NCI-H2081 treated with DMSO at 0.1 percent for 48 hours (cell line): ENCODE measurements at regions not wholly inside any gene's neighbourhood (a gene's known extent, or its start where the extent isn't known, plus 50 kb on each side); places are given as distances from the start of the nearest gene placed in this dataset.

ENCODE experiments used
- DNase-seq: peaks from one replicate; lab custom pipeline; 2025; lab: John Stamatoyannopoulos, UW

DNA sequence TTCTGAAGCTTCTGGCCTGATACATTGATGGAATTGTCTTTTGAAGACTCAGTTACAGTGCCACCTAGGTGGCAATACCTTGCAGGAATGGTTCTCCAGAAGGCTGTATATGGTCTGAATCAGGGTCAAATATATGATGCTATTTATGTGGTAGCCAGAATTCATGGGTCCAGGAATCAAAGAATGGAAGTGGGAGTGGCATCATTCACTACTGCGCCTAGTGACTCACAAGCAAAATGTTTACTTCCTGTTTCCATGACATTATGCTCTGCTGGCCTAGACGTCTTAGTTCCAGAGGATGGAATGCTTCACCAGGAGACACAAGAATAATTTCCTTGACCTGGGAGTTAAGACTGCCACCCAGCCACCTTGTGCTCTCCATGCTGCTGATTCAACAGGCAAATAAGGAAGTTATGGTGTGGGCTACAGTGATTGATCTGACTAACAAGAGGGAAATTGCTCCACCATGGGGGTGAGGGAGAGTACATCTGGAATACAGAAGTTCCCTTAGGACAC, 491.8 kb downstream of the ETS1 start:
- DNase-seq, result no peak

DNA sequence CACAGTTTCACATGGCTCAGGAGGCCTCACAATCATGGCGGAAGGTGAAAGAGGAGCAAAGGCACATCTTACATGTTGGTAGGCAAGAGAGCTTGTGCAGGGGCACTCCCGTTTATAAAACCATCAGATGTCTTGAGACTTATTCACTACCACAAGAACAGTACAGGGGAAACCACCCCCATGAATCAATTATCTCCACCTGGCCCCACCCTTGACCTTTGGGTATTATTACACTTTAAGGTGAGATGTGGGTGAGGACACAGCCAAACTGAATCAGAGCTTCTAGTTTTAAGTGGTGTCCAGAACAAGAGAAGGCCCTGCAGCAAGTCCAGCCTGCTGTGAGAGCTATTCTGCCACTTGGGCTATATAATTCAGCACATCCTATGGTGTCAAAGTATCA, 493.7 kb downstream of the ETS1 start:
- DNase-seq, result no peak

DNA sequence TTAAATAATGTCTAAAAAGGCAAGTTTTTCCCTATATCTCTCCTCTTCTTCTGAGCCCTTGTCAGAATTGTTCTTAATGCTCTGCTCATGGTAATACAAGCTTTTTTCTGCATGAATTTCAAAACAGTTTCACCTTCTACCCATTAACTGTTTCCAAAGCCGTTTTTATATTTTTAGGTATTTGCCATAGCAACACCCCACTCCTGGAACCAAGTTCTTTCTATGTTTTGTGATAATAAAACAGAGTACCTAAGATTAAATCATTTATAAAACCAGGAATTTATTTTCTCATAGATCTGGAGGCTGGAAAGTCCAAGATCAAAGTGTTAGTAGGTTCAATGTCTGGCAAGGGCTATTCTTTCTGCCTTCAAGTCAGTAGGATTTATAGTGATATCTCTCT, 497.4 kb downstream of the ETS1 start:
- DNase-seq, result no peak

DNA sequence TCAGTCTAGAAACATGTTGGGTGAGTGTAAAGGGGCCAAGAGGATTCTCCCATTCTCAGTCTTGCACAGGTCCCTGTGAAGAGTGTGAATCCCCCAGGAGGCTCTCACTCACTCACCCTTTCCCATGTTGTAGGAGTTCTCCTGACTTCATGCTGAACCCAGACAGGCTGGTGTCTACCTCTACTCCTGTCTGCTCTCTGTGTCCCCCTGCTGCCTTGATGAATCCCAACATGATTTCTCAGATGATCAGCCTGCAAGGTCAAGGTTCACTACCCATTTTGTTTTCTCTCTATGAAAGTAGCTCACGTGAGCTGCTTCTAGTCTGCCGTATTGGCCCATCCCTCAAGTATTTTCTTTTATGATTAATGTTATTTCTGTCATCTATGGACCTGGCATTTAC, 500.6 kb downstream of the ETS1 start:
- no peak for DNase-seq

DNA sequence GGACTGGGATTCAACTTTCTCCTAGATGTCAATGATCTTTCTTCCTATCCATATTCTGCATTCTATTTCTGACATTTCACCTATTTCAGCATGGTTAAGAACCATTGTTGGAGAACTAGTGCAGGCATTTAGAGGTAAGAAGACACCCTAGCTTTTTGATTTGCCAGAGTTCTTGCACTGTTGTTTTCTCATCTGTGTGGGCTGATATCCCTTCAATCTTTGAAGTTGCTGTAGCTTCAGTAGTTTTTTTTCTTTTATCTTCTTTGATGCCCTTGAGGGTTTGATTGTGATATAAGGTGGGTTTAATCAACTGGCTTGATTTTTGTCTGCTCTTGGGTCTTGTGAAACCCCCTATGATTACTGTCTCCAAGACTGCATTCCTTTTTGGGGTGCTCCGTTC, 502.1 kb downstream of the ETS1 start:
- no peak for DNase-seq

DNA sequence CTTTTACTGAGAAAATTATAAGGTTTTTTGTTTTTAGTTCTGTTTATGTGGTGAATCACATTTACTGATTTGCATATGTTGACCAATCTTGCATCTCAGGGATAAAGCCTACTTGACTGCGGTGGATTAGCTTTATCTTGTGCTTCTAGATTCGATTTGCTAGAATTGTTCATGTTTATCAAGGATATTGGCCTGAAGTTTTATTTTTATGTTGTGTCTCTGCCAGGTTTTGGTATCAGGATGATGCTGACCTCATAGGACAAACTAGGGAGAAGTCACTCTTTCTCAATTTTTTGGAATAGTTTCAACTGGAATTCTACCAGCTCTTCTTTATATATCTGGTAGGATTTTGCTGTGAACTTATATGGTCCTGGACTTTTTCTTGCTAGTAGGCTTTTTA, 504.8 kb downstream of the ETS1 start:
- DNase-seq, result no peak

DNA sequence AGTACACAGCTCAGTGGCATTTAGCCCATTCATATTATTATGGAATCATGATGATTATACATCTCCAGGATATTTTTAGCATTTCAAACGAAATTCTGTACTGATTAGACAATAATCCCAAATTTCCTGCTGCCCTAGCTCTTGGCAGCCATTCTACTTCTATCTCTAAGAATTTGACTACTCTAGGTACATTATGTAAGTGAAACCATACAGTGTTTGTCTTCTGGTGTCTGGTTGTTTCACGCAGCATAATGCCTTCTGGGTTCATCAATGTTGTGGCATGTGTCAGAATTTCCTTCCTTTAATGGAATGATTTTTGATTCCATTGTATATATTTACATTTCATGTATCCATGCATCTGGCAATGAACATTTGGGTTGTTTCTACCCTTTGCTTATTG, 517.7 kb downstream of the ETS1 start:
- DNase-seq, result no peak

DNA sequence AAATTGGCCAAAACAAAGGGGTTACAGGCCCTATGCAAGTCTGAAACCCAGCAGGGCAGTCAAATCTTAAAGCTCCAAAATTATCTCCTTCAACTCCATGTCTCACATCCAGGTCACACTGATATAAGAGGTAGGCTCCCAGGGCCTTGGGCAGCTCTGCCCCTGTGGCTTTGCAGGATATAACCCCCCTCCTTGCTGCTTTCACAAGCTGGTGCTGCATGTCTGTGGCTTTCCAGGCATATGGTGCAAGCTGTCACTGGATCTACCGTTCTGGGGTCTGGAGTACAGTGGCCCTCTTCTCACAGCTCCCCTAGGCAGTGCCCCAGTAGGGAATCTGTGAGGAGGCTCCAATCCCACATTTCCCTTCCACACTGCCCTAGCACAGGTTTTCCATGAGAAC, 519.6 kb downstream of the ETS1 start:
- no peak for DNase-seq

DNA sequence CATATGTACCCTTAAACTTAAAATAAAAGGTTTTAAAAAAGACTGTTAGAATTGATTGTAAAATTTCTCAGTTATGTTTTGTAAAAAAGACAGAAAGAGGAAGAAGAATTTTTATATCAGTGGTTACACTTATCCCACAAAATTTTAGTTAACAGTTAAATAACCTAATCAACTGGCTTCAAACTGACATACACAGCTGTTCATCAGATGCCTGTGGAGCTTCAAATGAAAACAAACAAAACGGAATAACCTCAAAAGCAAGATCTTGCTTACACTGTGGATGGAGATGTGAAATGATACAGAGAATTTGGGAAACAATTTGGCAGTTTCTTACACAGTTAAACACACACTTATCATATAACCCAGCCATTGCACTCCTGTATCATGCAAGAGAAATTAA, 521.0 kb downstream of the ETS1 start:
- DNase-seq, result no peak

DNA sequence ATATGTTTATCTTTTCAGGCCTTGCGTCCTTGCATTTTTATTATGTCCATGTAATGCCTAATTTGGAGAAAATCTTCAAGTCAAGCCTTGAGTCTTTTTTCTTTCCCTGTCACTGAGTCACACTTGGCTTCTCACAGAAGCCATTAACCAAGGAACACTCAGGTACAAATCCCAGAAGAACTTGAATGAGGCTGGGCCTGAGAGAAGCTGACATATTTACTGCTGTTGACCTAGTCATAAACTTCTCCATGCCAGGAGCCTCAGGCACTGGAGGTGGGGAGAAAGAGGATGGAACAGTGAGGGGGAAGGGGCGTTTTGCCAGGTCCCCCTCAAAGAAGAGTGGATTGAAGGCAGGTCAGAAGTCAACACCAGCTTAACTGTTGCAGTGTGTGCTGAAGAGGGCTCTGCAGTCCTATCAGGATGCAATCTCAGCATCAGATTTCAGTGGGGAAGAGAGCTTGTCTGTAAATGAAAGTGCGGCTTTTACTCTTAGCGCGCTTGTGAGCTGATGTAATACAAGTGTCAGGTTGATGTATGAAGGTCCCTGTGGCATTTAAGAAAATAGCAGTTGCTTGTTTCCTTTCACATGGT, 526.0 kb downstream of the ETS1 start:
- DNase-seq, result no peak

DNA sequence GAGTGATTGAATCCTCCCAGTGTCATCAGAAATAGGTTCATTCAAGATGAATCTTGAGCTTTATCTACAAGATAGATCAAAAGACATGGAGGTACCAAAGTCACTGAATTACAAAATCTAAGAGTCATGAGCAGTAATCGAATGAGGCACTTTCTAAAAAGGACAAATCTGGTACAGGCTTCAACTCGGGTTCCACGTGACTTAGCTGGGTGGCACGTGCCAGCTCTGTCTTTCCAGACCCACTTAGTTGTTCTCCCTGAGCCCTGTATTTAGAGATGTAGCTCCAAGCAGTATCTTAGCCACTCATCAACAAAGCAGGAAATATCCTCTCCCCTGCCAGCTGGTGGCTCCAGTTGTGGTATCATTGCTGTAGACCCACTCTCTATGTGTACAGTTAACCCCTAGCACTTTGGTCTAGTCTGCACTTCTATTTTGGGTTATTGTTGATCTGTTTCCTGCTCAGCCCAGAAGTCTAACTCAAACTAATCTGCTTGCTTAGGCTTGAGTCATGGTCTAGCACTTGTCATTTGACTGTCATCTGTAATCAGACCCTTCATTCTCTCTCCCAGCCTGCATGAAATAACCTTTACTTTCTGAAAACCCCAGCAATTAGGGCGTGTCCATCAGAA, 528.7 kb downstream of the ETS1 start:
- DNase-seq, result no peak

DNA sequence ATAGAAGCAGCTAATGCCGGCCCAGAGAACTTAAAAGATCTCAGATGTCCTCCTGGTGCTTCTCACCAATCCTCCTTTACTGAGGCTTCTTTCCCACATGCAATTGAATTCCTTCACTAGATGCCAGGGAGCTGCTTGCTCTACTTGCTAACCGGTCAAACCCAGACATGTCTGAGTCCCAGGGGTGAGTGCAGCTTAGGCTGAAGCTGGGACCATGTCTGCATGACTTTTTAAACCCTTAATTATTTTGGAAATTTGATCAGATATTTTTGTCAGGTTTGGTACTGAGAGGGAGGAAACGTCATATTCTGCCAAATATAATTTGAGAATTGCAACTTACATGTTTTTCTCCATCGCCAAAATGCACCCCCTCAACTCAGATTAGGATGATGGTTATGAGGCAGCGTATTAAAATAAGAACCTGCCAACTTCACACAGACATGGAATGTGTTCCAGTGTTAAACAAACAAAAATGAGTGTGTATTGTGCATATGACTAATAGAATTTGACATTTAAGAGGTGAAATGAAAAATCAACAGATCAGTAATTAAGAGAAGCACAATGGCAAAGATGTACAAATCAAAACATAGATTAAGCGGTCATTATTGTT, 529.5 kb downstream of the ETS1 start:
- DNase-seq, result no peak

DNA sequence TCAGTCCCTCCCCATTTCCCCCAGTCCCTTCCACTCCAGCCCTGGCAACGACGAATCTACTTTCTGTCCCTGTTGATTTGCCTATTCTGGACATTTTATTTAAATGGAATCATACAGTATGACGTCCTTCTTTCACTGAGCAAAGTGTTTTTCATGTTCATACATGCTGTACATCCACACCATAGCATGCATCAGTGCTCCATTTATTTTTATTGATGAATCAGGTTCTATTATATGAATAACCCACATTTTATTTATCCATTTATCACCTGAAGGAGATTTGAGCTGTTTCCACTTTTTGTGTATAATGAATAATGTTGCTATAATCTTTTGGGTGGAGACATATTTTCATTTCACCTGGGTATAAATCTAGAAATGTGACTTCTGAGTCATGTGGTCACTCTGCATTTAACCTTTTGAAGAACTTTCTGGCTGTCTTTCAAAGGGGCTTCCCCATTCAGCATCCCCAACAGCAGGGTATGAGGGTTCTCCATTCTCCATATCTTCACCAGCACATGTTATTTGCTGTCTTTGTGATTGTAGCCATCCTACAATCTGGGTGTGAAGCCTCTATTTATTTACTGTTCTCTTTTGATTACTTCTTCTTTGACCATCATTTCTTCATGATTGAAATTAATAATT, 531.7 kb downstream of the ETS1 start:
- no peak for DNase-seq

DNA sequence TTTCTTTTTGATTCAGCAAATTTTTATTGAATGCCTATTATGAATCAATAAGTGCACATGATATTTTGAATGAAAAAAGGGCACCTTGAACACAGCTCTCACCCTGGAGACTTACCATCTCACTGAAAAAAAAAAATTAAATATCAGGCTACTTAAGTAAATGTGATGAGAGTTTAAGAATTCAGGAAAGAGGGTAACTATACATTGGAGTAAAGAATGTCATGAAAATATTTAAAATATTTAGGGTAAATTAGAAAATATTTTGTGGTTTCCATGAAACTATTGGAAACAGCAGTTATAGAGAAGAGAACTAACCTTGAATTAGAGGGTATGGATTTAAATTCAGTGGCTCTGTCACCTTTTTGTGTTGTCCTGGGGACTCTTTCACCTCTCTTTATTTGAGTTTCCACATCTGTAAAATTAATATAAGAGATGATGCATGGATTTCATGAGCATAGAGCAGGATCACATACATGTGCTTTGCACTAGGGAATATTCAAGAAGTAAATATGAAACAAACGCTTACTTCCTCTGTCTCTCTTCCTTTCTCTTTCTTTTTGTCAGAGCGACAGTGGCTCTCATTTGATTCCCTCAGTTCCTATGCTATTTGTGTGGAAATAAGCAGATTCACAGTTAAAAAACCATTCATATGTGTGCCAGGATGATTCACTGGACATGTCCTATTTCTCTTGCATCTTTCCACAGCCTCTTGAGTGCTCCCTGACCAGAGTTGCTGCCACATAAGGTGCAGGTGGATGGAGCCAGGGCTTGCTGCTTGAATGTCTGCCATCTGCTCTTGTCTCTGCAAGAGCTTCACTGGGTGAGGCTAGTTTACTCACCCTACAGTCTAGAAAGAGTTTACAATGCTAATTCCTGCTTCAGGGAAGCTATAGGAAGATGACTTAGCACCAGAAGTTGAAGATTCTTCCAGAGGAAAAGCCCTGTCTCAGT, 533.1 kb downstream of the ETS1 start:
- no peak for DNase-seq

DNA sequence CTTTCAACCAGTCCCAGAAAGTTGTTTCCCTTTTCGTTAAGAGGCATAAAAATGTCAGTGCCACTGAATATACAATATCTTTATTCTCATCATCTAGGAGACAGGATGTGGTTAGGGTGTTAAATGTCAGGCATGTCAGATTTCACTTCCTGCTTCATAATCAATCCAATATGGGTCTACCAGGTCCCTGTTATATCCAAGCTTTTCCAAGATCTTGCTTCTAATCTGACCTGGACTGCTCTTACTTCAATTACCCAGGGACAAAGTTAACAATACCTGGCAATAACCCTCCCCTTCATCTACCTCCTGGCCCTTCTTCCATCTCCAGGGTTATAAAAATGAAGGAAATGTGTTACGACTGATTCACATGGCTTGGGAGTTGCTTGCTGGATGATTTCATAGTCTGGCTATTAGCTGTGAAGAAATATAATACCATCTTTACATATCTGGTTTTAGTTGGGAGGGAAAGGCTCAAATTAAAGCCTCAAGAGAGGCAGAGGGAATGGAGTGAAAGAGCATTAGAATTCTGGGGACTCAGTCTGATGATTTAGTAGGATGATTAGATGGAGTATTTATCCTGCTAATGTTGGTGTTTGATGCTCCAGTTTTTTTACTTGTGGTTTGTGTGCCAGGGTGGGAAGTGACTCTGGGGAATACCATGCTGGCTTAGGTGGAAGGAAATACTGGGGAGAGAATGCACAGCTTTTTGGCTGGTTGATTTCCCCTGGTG, 534.3 kb downstream of the ETS1 start:
- DNase-seq, result no peak

DNA sequence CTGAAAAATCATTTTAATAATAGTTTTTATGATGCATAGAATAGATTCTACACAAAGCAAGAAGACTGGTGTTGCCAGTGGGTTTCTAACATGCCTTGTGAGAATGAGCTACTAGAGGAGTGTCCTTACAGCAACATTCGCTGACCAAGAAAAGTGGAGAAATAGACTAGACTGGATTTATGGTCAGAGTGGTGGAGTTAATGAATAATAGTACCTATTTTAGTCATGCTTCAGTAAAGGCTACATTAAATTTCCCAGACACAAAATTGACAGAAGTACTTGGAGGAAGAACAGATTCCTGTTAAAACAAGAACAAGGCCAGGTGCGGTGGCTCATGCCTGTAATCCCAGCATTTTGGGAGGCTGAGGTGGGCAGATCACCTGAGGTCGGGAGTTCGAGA, 539.2 kb downstream of the ETS1 start:
- DNase-seq, result no peak

DNA sequence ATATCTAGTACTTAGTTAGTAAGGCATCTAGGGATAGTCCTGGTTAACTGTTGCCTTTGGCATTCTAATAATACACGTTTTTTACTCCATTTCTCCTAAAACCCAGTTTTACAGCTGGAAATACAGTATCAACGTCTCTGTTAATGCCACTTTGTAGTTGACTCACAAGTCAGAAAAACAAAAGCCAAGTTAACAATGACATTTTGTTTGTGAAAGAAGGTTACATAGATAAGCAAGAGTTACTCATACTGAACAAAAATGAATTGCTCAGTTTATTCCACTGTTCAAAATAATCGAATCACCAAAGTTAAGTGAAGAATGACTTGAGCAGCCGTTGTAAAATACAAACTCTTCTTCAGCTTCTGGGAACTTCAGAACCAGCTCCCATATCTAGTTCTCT, 540.3 kb downstream of the ETS1 start:
- no peak for DNase-seq

DNA sequence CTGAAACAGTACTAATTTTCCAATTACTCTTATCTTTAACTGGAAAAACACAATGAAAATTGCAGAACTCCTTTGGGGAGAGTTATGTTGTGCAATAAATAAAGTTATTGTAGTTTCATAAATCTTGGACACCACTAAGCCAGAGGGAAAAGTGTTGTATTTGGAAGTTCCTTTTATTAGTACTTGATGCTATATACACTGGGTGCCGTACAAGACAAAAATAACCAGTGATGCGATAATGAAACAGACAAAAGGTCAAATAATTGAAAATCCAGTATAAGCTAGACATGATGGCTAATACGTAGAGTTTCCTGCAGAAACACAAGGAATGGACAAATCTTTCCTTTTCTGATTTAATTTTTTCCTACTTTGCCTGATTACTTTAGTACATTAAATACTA, 541.1 kb downstream of the ETS1 start:
- no peak for DNase-seq

DNA sequence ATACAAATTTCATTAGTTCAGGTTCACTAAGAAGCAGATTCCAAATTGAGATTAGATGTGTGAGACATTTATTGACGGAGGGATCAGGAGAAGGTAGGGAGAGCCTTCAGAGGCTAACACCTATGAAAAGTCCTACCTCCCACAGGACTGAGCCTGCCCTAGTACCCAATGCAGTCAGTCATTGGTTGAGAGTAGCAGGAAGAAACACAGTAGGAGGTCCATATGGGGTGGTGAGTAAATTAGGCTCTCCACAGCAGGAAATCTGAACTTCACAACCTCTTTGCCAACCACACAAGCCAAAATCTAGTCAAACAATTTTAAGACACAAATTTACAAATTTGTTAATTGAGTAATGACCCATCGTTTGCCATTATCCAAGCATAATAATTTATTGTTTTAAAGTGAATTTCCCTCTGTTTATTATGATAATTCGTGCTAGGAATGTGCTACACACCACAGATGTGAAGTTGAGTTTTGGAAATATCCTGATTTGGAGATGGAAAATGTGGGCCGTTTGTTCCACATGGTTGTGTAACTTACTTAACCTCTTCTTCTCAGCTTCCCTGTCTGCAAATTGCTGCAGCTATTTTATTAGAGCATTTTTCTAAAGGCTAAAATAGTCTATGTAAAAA, 542.1 kb downstream of the ETS1 start:
- DNase-seq, result no peak

DNA sequence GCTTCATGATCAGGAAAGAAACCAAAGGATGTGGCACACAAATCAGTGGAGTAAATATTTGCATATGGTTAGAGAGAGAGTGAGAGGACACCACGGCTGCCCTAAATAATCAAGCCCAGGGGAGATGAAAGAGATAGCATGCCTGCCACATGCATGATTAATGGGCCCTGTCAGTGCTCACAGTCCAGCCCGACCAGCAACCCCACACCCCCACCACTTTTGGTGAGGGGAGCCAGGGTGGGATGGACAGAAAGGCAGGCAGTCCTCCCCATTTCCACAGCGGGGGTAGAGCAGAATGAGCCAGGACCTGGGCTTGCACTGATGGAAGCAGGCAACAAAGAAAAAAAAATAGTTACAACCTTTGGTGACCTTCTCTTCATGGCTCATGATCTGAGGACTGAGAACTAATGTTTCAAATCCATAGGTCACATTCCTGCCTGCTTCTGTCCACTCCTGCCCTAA, 545.0 kb downstream of the ETS1 start:
- DNase-seq, result no peak

DNA sequence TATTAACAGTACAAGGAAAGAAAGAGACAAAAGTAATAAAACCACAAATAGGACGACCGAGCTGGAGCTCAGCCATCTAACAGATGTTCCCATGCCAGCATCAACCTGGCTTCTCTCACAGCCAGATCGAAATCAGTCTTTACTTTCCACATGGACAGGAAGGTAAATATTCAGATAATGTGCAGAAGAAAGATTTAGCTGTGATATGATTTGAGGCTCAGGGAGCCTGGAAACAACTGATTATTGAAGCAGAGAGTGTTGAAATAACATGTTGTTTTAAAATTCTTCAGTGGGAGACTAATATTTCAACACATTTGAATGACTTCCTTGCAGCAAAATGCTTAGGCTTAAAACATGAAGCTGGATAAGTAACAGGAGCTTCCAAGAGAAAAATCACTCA, 546.8 kb downstream of the ETS1 start:
- DNase-seq, result no peak
